ENCODE measurements at regions not wholly inside any gene's neighbourhood (a gene's known extent, or its start where the extent isn't known, plus 50 kb on each side); places are given as distances from the start of the nearest gene placed in this dataset.

DNA sequence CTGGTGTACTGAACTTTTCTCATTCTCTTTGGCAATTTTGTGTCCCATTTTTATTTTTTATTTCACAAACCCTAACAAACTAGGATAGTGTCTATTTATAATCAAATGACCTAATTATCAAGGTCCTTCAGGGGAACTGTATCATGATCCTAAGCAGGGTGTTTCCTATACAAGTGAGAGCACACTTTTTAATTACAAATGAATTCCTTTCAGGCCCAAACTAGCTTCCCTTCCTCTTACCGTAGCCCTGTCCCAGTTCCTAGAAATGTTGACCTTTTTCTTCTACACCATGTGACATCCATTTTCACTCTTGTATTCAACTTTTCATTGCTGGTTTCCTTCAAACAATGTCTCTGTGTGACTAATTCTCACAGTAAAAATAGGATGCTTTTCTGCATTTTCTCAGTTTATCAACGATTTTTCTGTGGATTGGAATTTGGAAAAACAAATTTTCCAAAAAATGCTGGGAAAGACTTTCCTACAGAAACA lies 411.4 kb downstream of the CCDC91 start:
- DNase-seq = no peak

GRCh38 chr12:28602786-28603185 lies 412.5 kb downstream of the CCDC91 start:
- DNase-seq = no peak

- DNase-seq = no peak
Measured at GRCh38 chr12:28603239-28603638, 413.0 kb downstream of the CCDC91 start.

GRCh38 chr12:28603801-28604200 lies 413.5 kb downstream of the CCDC91 start:
- no peak for DNase-seq

- DNase-seq = no peak
Measured at GRCh38 chr12:28604240-28604639, 414.0 kb downstream of the CCDC91 start.

DNA sequence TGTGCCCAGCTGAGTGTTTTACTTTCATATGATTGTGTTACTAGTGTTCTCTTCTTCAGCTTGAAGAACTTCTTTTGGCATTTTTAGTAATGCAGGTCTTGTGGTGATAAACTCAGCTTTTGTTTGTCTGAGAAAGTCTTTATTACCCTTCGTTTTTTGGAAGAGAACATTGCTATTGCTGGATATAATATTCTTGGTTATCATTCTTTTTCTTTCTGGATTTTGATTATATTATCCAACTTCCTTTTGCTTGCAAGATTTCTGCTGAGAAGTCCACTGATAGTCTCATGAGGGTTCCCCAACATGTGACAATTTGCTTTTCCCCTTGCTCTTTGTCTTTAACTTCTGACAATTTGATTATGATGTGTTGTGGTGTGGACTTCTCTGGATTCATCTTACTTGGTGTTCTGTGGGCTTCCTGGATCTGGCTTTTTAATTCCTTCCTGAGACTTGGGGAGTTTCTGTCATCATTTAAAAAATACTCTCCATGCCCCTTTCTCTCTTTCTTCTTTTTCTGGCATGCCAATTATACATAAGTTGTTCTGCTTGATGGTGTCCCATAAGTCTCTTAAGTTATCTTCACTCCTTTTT lies 416.8 kb downstream of the CCDC91 start:
- no peak for DNase-seq

DNA sequence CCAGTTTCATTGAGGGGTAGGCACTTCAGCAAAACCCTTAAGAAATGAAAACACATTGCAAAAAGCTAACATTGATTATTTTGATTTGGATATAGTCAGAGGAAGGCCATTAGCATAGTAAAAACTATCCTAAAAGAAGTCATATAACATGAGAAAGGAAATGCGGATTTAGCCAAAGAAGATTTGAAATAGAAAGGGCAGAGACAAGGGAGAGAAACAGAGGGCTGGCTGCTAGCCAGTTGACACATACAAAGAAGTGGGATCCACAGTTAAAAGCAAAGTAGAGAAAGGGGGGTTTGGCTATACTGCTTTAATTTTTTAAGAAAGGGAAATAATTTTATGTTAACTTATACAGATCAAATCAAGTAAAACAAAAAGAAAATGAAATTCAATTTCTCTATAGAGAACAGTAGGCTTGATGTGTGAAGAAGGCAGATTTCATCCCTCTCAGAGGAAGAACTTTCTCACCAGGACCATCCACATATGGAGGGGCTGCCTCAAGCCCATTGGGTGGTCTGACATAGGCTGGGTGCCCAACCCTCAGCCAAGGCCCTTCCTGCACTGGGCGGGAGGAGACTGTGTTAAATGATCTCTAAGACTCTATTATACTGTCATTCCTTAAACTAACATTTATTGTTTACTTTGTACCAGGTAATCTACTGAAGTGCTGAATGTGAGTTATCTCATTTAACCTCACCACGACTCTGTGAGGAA lies 420.3 kb downstream of the CCDC91 start:
- no peak for DNase-seq

GRCh38 chr12:28611115-28611435 lies 420.8 kb downstream of the CCDC91 start:
- no peak for DNase-seq

GRCh38 chr12:28611449-28611848 lies 421.2 kb downstream of the CCDC91 start:
- no peak for DNase-seq

GRCh38 chr12:28618171-28618570 lies 427.9 kb downstream of the CCDC91 start:
- DNase-seq = no peak

DNA sequence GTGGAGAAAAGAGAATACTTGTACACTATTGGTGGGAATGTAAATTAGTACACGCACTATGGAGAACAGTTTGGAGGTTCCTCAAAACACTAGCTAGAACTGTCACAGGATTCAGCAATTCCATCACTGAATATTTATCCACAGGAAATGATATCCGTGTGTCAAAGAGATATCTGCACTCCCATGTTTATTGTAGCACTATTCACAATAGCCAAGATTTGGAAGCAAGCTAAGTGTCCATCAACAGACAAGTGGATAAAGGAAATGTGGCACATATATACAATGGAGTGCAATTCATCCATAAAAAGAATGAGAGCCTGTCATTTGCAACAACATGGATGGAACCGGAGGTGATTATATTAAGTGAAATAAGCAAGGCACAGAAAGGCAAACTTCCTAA lies 428.5 kb downstream of the CCDC91 start:
- no peak for DNase-seq

GRCh38 chr12:28620281-28620680 lies 430.0 kb downstream of the CCDC91 start:
- DNase-seq = peak; percentile 41

DNA sequence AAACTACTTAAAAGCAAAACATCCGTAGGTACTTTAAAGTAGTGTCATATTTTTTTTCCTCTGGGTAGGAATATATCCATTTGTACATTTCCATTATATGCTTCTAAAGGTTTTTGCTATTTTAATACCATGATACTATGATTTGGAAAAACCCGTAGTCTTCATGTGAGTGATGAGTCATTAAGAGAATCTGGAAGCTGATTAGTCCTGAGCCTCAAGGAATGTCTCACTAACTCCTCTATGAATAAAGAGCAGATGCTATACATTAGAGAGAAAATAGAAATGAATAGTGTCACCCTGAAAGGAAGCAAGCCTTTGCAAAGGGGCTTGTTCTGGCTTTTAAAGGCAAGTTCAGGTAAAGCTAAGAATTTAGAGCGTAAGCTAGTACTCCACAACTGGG lies 432.1 kb downstream of the CCDC91 start:
- DNase-seq = no peak

DNA sequence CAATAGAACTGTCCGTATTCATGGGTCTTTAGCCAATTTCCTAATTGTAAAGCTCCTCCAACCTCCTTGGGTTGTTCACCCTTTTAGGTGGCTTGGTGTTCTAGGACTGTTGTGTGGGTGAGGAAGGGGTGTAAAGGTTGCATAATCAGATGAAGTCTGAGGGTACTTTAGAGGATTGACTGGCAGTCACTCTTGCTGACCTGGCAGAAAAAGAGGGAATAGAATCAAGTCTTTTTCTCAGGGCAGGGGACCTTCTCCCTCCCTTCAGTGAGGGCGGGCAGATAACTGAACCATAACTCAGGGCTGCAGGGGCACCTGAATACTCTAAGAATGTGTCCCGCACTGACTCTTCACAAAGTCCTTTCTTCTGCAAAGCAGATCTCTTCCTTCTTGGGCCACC lies 436.2 kb downstream of the CCDC91 start:
- DNase-seq = no peak

DNA sequence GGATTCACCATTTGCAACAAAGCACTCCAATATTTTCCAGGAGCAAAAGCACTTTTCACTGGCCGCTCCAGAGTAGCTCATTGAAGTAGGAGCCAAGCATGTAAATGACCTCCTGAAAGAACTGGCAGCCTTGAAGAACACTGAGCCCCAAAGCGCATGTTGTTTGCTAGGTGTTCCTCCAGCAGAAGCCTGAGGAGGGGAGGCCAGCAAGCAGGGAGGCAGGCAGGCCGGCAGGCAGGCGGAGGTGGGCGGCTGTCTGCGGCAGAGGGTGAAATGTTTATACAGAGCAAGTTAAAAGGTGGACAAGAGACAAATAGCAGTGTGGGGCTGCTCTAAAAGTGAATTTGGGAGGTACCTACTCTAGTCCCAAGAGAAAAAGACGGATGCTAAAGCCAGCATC lies 439.4 kb downstream of the CCDC91 start:
- no peak for DNase-seq

DNA sequence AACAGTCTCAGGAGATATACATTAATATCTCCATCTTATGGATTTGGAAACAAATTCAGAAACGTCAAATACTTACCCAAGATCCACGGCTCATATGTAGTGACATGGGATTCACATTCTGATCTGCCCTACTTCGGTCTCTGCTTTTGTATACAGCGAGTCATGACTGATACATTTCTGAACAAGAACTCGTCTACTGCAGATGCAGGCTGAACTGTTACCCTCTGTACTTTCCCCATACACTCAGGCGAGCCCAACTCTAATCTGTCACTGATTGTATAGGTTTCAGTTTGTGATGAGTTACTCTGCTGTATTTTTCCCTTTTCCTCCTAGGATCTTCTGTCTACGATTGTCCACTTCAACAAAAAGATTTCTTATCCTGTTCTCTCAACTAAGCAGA lies 441.6 kb downstream of the CCDC91 start:
- DNase-seq = no peak

- no peak for DNase-seq
Measured at GRCh38 chr12:28640519-28640918, 450.3 kb downstream of the CCDC91 start.

GRCh38 chr12:28645436-28645835 lies 455.2 kb downstream of the CCDC91 start:
- DNase-seq = no peak

DNA sequence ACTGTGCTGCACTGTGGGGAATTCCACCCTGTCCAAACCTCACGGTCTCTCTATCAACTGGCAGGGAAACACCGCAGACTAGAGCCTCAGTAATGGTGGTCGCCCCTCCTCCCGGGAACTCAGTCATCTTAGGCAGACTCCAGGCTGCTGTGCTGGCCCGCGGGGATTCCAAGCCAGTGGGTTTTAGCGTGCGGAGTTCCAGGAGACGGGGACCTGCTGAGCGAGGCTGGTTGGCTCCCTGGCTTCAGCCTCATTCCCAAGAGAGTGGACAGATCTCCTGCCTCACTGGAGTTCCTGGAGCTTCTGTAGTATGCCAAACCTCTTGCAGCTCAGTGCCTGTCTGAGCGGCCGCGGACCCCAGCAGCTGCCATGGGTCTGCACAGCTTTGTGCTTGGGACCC lies 455.6 kb downstream of the CCDC91 start:
- DNase-seq = no peak

DNA sequence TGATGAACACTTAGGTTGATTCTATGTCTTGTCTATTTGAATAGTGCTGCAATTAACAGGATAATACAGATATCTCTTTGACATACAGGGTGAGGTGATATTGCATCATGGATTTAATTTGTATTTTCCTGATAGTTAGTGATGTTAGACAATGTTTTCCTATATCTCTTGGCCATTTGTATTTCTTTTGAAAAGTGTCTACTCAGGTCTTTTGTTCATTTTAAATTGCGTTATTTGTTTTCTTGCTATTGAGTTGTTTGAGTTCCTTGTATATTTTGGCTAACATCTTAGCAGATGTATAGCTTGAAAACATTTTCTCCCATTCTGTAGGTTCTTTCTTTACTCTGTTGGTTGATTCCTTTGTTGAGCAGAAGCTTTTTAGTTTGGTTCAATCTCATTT lies 460.6 kb downstream of the CCDC91 start:
- DNase-seq = no peak

DNA sequence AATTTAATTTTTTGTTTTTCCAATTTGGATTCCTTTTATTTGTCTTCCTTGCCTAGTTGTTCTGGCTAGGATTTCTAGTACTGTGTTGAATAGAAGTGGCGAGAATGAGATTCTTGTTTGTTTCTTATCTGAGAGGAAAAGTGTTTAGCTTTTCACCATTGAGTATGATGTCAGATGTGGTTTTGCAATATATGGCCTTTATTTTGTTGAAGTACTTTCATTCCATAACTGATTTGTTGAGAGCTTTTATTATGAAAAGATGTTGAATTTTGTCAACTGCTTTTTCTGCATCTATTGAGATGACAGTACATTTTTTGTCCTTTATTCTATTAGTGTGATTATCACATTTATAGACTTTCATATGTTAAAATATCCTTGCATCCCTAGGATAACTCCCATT lies 462.0 kb downstream of the CCDC91 start:
- DNase-seq = no peak

DNA sequence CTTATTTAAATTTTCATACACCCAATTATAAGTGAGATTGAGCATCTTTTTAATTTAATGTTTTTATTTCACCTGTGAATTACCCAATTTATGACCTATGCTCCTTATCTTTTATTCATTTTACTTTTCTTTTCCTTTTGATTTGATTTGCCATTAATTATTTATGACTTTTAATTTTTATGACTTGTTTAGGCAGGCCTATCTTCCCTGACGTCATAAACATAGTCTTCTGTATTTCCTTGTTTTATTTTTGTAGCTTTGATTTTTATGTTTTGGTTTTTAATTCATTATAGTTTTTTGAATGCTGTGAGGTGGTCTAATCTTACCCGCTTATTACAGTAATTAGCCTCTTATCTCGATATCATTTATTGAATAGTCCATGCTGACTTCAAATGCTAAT lies 467.1 kb upstream of the FAR2 start:
- DNase-seq = no peak

DNA sequence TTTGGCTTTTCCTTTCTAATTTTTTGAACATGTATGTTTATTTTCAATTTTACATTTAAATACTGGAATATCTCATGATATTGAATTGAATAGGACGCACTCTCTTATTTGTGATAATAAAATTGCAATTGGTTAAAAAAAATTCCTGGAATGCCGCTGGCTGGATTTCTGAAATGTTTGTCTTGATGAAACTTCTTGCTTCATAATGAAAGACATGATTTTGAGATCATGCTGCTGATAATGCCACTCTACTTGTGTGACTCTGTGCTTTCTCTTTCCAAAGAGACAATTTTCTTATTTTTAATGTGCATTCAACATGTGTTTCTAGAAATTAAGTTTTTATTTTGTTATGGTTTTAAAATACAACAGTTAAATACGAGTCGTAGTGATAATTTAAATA lies 465.7 kb upstream of the FAR2 start:
- no peak for DNase-seq

GRCh38 chr12:28689398-28690175 lies 459.5 kb upstream of the FAR2 start:
- DNase-seq = no peak
